DND-41 (cell line): ENCODE measurements at regions not wholly inside any gene's neighbourhood (a gene's known extent, or its start where the extent isn't known, plus 50 kb on each side); places are given as distances from the start of the nearest gene placed in this dataset.

Source experiments
- CTCF ChIP-seq: IDR thresholded peaks from 2 replicates; pipeline ENCODE4 v1.5.1; 2012; ENCODE audit warnings: borderline replicate concordance, low read length, moderate library complexity, mild to moderate bottlenecking; ENCODE audit not compliant: poor library complexity, severe bottlenecking; ENCODE audit errors: extremely low read depth
- EZH2 ChIP-seq: IDR thresholded peaks from 3 replicates; pipeline ENCODE4 v1.6.1; 2012; ENCODE audit warnings: borderline replicate concordance, low read depth, mild to moderate bottlenecking, moderate library complexity, low read length, inconsistent platforms; ENCODE audit not compliant: severe bottlenecking

- TF ChIP-seq EZH2 (no peak), CTCF (no peak)
Observed at GRCh38 chr1:78797108-78797781, 147.6 kb downstream of the IFI44 start.
